WTC11 (cell line): ENCODE measurements at regions not wholly inside any gene's neighbourhood (a gene's known extent, or its start where the extent isn't known, plus 50 kb on each side); places are given as distances from the start of the nearest gene placed in this dataset.

Experiments
- ATAC-seq: fragments of 200-7000 bp; cut with Tn5 transposase; 2 replicates; pipeline ENCODE4 v1.10.0; 2021; ENCODE audit warnings: mild to moderate bottlenecking, moderate library complexity
- CTCF ChIA-PET: fragments of 300-600 bp; sonication (Branson Sonifier 250); formaldehyde crosslinking; loops from one replicate; lab custom pipeline; 2021; ENCODE audit warnings: antibody characterized with exemption; lab: Charles Lee
- POLR2A ChIA-PET: fragments of 350-600 bp; sonication (Branson Sonifier 250); formaldehyde crosslinking; loops from one replicate; lab custom pipeline; 2021; ENCODE audit warnings: antibody characterized with exemption; lab: Charles Lee
- DNase-seq: peaks from one replicate; pipeline ENCODE4 v3.0.0; 2021; ENCODE audit warnings: low spot score
- H3K27ac Mint-ChIP-seq: 2 replicates; pipeline ENCODE4 v1.8.0; 2021; ENCODE audit warnings: mixed read lengths
- H3K27me3 Mint-ChIP-seq: 2 replicates; pipeline ENCODE4 v1.8.0; 2021; ENCODE audit warnings: low read depth, mild to moderate bottlenecking, moderate library complexity, mixed read lengths
- H3K36me3 Mint-ChIP-seq: 2 replicates; pipeline ENCODE4 v1.8.0; 2021; ENCODE audit warnings: mixed read lengths
- H3K4me1 Mint-ChIP-seq: 2 replicates; pipeline ENCODE4 v1.8.0; 2022; ENCODE audit warnings: mixed read lengths
- H3K4me3 Mint-ChIP-seq: 2 replicates; pipeline ENCODE4 v1.8.0; 2021; ENCODE audit warnings: mild to moderate bottlenecking, moderate library complexity, mixed read lengths
- H3K9me3 Mint-ChIP-seq: 2 replicates; pipeline ENCODE4 v1.8.0; 2021; ENCODE audit warnings: mixed read lengths
- ATF1 ChIP-seq: sonication (generic); formaldehyde crosslinking; IDR thresholded peaks from 2 replicates; pipeline ENCODE4 v1.8.1; 2023; ENCODE audit warnings: mild to moderate bottlenecking, moderate library complexity, missing genetic modification reagents
- CBFB ChIP-seq: sonication (generic); formaldehyde crosslinking; IDR thresholded peaks from 2 replicates; pipeline ENCODE4 v1.8.1; 2022; ENCODE audit warnings: mild to moderate bottlenecking, low read depth, missing genetic modification reagents
- CREB1 ChIP-seq: sonication (generic); formaldehyde crosslinking; IDR thresholded peaks from 2 replicates; pipeline ENCODE4 v1.8.0; 2023; ENCODE audit warnings: mild to moderate bottlenecking, missing genetic modification reagents
- CREM ChIP-seq: sonication (generic); formaldehyde crosslinking; IDR thresholded peaks from 2 replicates; pipeline ENCODE4 v1.8.1; 2022; ENCODE audit warnings: mild to moderate bottlenecking, missing genetic modification reagents, moderate library complexity
- EMX1 ChIP-seq: fragments of 250-450 bp; sonication (Bioruptor Pico); IDR thresholded peaks from 2 replicates; pipeline ENCODE4 v1.8.0; 2021; ENCODE audit warnings: mild to moderate bottlenecking
- ESRRA ChIP-seq: sonication (generic); formaldehyde crosslinking; IDR thresholded peaks from 2 replicates; pipeline ENCODE4 v1.8.1; 2022; ENCODE audit warnings: mild to moderate bottlenecking, missing genetic modification reagents, borderline replicate concordance
- FOXP1 ChIP-seq: sonication (generic); formaldehyde crosslinking; IDR thresholded peaks from 2 replicates; pipeline ENCODE4 v1.8.0; 2022; ENCODE audit warnings: missing genetic modification reagents, mild to moderate bottlenecking, moderate library complexity, borderline replicate concordance
- GABPB1 ChIP-seq: sonication (generic); formaldehyde crosslinking; IDR thresholded peaks from 2 replicates; pipeline ENCODE4 v1.8.1; 2023; ENCODE audit warnings: mild to moderate bottlenecking, missing genetic modification reagents
- GRHL2 ChIP-seq: fragments of 250-450 bp; sonication (Bioruptor Pico); IDR thresholded peaks from 2 replicates; pipeline ENCODE4 v1.8.0; 2022; ENCODE audit warnings: mild to moderate bottlenecking, moderate library complexity; ENCODE audit not compliant: insufficient replicate concordance, severe bottlenecking
- HMGA2 ChIP-seq: fragments of 250-450 bp; sonication (Bioruptor Pico); IDR thresholded peaks from 2 replicates; pipeline ENCODE4 v1.4.0; 2021; ENCODE audit warnings: mild to moderate bottlenecking, moderate library complexity
- JUN ChIP-seq: sonication (generic); formaldehyde crosslinking; IDR thresholded peaks from 2 replicates; pipeline ENCODE4 v1.8.0; 2023; ENCODE audit warnings: mild to moderate bottlenecking, missing genetic modification reagents
- MXD4 ChIP-seq: fragments of 250-450 bp; sonication (Bioruptor Pico); IDR thresholded peaks from 2 replicates; pipeline ENCODE4 v1.8.0; 2021; ENCODE audit warnings: mild to moderate bottlenecking, moderate library complexity, borderline replicate concordance
- MYBL2 ChIP-seq: sonication (generic); formaldehyde crosslinking; IDR thresholded peaks from 2 replicates; pipeline ENCODE4 v1.8.1; 2023; ENCODE audit warnings: mild to moderate bottlenecking, moderate library complexity, missing genetic modification reagents
- NR1H2 ChIP-seq: sonication (generic); formaldehyde crosslinking; IDR thresholded peaks from 2 replicates; pipeline ENCODE4 v1.9.0; 2021; ENCODE audit warnings: mild to moderate bottlenecking, moderate library complexity, missing genetic modification reagents
- NR3C1 ChIP-seq: sonication (generic); formaldehyde crosslinking; conservative IDR thresholded peaks from 2 replicates; pipeline ENCODE4 v1.8.1; 2023; ENCODE audit warnings: low read depth, mild to moderate bottlenecking, missing genetic modification reagents
- PREB ChIP-seq: sonication (generic); formaldehyde crosslinking; IDR thresholded peaks from 2 replicates; pipeline ENCODE4 v1.8.1; 2022; ENCODE audit warnings: mild to moderate bottlenecking, missing genetic modification reagents, moderate library complexity, borderline replicate concordance
- RELA ChIP-seq: sonication (generic); formaldehyde crosslinking; IDR thresholded peaks from 2 replicates; pipeline ENCODE4 v1.8.1; 2022; ENCODE audit warnings: missing genetic modification reagents, mild to moderate bottlenecking, borderline replicate concordance
- SOX15 ChIP-seq: fragments of 250-450 bp; sonication (Bioruptor Pico); IDR thresholded peaks from 2 replicates; pipeline ENCODE4 v1.9.0; 2021; ENCODE audit warnings: mild to moderate bottlenecking
- SP1 ChIP-seq: sonication (generic); formaldehyde crosslinking; conservative IDR thresholded peaks from 2 replicates; pipeline ENCODE4 v1.8.1; 2022; ENCODE audit warnings: missing genetic modification reagents
- ZBTB21 ChIP-seq: sonication (generic); formaldehyde crosslinking; IDR thresholded peaks from 2 replicates; pipeline ENCODE4 v1.8.1; 2023; ENCODE audit warnings: mild to moderate bottlenecking, missing genetic modification reagents, borderline replicate concordance
- ZNF138 ChIP-seq: sonication (generic); formaldehyde crosslinking; conservative IDR thresholded peaks from 2 replicates; pipeline ENCODE4 v1.8.1; 2022; ENCODE audit warnings: mild to moderate bottlenecking, moderate library complexity, missing genetic modification reagents
- ZNF281 ChIP-seq: sonication (generic); formaldehyde crosslinking; IDR thresholded peaks from 2 replicates; pipeline ENCODE4 v1.8.0; 2023; ENCODE audit warnings: mild to moderate bottlenecking, missing genetic modification reagents
- ZNF317 ChIP-seq: sonication (generic); formaldehyde crosslinking; IDR thresholded peaks from 2 replicates; pipeline ENCODE4 v1.8.1; 2023; ENCODE audit warnings: low read depth, mild to moderate bottlenecking, moderate library complexity, missing genetic modification reagents, borderline replicate concordance
- ZNF423 ChIP-seq: fragments of 250-450 bp; sonication (Bioruptor Pico); IDR thresholded peaks from 2 replicates; pipeline ENCODE4 v2.1.2; 2022; ENCODE audit warnings: mild to moderate bottlenecking, moderate library complexity
- TF ChIP-seq, protein P1 (sequence below): sonication (generic); formaldehyde crosslinking; IDR thresholded peaks from 2 replicates; pipeline ENCODE4 v1.8.1; 2022; ENCODE audit warnings: missing genetic modification reagents, borderline replicate concordance
- TF ChIP-seq, protein P2 (sequence below): sonication (generic); formaldehyde crosslinking; IDR thresholded peaks from 2 replicates; pipeline ENCODE4 v1.8.1; 2023; ENCODE audit warnings: mild to moderate bottlenecking, missing genetic modification reagents, moderate library complexity

DNA sequence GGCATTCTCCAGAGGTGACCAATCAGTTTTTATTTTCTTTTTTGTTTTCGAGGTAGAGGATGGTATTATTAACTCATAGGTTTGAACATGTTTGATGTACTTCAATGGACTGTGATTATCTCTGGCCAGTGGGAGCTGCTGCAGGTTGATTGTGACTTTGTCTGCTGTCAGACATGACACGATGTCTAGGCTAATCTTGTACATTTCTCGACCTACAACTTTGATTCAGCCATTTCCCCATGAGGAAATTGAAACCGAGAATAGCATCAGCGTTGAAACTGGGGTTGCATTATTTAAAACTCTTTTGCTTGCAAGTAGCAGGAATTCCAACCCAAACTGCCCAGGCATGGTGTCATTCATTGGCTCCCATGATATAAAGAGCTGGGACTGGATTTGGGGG is 218.9 kb downstream of the CDH26 start:
- H3K9me3 Mint-ChIP-seq: peaks cover 52% of the 10 kb centered on the region
- ChIA-PET POLR2A (no interaction called here), CTCF (no interaction called here)
- H3K36me3 Mint-ChIP-seq: peaks cover 18% of the 10 kb centered on the region
- TF ChIP-seq SOX15 (CRISPR knock-in tag) (no peak), GRHL2 (CRISPR knock-in tag) (no peak), ESRRA (CRISPR knock-in tag) (no peak), ZNF138 (CRISPR knock-in tag) (no peak), HMGA2 (CRISPR knock-in tag) (no peak), ATF1 (CRISPR knock-in tag) (no peak), PREB (no peak), NR3C1 (no peak), ZNF281 (CRISPR knock-in tag) (no peak), JUN (CRISPR knock-in tag) (no peak), ZBTB21 (no peak)
- ATAC-seq: no peak
- H3K27ac Mint-ChIP-seq: no peak overlapping the region
- DNase-seq: no peak
- peaks cover 43% of the 10 kb centered on the region for H3K27me3 Mint-ChIP-seq
- H3K4me1 Mint-ChIP-seq: no peaks in the 10 kb centered on the region
- no peak overlapping the region for H3K4me3 Mint-ChIP-seq

DNA sequence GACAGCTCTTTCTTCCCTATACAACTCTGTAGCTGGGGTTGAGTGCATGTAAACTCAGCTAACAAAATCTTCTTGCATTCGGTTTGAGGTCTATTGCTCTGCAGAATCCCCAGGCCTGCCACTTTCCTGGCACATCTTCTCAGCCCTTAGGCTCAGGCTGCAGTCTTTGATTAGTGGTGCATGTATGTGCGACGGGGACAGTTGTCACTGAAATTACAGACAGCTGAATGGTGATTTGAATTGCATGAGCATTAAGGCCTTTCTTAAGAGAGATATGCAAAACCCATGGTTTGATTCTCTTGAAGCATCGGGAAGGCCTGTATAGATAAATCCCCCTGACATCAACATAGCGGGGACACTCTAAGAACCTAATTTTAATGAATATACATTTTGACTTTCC is 222.8 kb downstream of the CDH26 start:
- peaks cover 52% of the 10 kb centered on the region for H3K27me3 Mint-ChIP-seq
- no peak for ATAC-seq
- POLR2A ChIA-PET: no interaction called here
- peaks cover 56% of the 10 kb centered on the region for H3K9me3 Mint-ChIP-seq
- H3K4me3 Mint-ChIP-seq: no peak overlapping the region
- TF ChIP-seq GABPB1 (CRISPR knock-in tag): no peak
- TF ChIP-seq CBFB (CRISPR knock-in tag): no peak
- no peak for TF ChIP-seq MYBL2
- no peak for TF ChIP-seq FOXP1
- no peak for TF ChIP-seq EMX1
- no peak for TF ChIP-seq ESRRA (CRISPR knock-in tag)
- TF ChIP-seq CREB1: no peak
- TF ChIP-seq, all 79 proteins: peak for 0
- no peaks in the 10 kb centered on the region for H3K4me1 Mint-ChIP-seq
- no peak overlapping the region for H3K27ac Mint-ChIP-seq
- no peak for DNase-seq
- H3K36me3 Mint-ChIP-seq: peaks cover 11% of the 10 kb centered on the region
- CTCF ChIA-PET: no interaction called here

GRCh38 chr20:60186412-60186811 is 228.2 kb downstream of the CDH26 start:
- H3K27me3 Mint-ChIP-seq: peaks cover 42% of the 10 kb centered on the region
- H3K4me3 Mint-ChIP-seq: no peak overlapping the region
- no peak for ATAC-seq
- peaks cover 8% of the 10 kb centered on the region for H3K36me3 Mint-ChIP-seq
- POLR2A ChIA-PET: no interaction called here
- DNase-seq: no peak
- H3K9me3 Mint-ChIP-seq: peaks cover 42% of the 10 kb centered on the region
- no peaks in the 10 kb centered on the region for H3K4me1 Mint-ChIP-seq
- H3K27ac Mint-ChIP-seq: no peak overlapping the region
- CTCF ChIA-PET: no interaction called here
- TF ChIP-seq RELA (no peak), MXD4 (CRISPR knock-in tag) (no peak), CREM (CRISPR knock-in tag) (no peak), HMGA2 (CRISPR knock-in tag) (no peak), ZNF423 (CRISPR knock-in tag) (no peak), SP1 (no peak), NR1H2 (no peak), ZNF317 (CRISPR knock-in tag) (no peak)
- TF ChIP-seq, protein P1, sequence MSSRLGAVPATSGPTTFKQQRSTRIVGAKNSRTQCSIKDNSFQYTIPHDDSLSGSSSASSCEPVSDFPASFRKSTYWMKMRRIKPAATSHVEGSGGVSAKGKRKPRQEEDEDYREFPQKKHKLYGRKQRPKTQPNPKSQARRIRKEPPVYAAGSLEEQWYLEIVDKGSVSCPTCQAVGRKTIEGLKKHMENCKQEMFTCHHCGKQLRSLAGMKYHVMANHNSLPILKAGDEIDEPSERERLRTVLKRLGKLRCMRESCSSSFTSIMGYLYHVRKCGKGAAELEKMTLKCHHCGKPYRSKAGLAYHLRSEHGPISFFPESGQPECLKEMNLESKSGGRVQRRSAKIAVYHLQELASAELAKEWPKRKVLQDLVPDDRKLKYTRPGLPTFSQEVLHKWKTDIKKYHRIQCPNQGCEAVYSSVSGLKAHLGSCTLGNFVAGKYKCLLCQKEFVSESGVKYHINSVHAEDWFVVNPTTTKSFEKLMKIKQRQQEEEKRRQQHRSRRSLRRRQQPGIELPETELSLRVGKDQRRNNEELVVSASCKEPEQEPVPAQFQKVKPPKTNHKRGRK (CRISPR knock-in tag): no peak
- TF ChIP-seq, protein P2, sequence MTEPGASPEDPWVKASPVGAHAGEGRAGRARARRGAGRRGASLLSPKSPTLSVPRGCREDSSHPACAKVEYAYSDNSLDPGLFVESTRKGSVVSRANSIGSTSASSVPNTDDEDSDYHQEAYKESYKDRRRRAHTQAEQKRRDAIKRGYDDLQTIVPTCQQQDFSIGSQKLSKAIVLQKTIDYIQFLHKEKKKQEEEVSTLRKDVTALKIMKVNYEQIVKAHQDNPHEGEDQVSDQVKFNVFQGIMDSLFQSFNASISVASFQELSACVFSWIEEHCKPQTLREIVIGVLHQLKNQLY (CRISPR knock-in tag): no peak
